GM21576 (cell line): ENCODE measurements at regions not wholly inside any gene's neighbourhood (a gene's known extent, or its start where the extent isn't known, plus 50 kb on each side); places are given as distances from the start of the nearest gene placed in this dataset.

Experiments
- ATAC-seq: cut with Tn5 transposase; IDR thresholded peaks from one replicate; pipeline ENCODE4 v1.9.1; 2021; ENCODE audit warnings: mild to moderate bottlenecking, moderate library complexity; ENCODE audit not compliant: unreplicated experiment

- ATAC-seq: no peak
Measured at GRCh38 chr14:97180304-97181200, 383.4 kb downstream of the VRK1 start.

- no peak for ATAC-seq
Measured at GRCh38 chr14:97185186-97185585, 388.0 kb downstream of the VRK1 start.

GRCh38 chr14:97187916-97188315 is 390.7 kb downstream of the VRK1 start:
- ATAC-seq: no peak

GRCh38 chr14:97196336-97196735 is 399.2 kb downstream of the VRK1 start:
- ATAC-seq: no peak

- no peak for ATAC-seq
Measured at GRCh38 chr14:97198813-97199212, 401.6 kb downstream of the VRK1 start.

GRCh38 chr14:97200245-97200644 is 403.1 kb downstream of the VRK1 start:
- no peak for ATAC-seq

- no peak for ATAC-seq
Measured at GRCh38 chr14:97206916-97207315, 409.7 kb downstream of the VRK1 start.

- ATAC-seq: no peak
Measured at GRCh38 chr14:97210202-97210601, 413.0 kb downstream of the VRK1 start.

- ATAC-seq: no peak
Measured at GRCh38 chr14:97212399-97212798, 415.2 kb downstream of the VRK1 start.

GRCh38 chr14:97213720-97214119 is 416.5 kb downstream of the VRK1 start:
- no peak for ATAC-seq

GRCh38 chr14:97215263-97215969 is 418.2 kb downstream of the VRK1 start:
- no peak for ATAC-seq

GRCh38 chr14:97217111-97217885 is 420.1 kb downstream of the VRK1 start:
- ATAC-seq: no peak

GRCh38 chr14:97218274-97218673 is 421.1 kb downstream of the VRK1 start:
- ATAC-seq: no peak

GRCh38 chr14:97218691-97219430 is 421.7 kb downstream of the VRK1 start:
- no peak for ATAC-seq

- ATAC-seq: no peak
Measured at GRCh38 chr14:97219431-97220017, 422.3 kb downstream of the VRK1 start.

- ATAC-seq: no peak
Measured at GRCh38 chr14:97221572-97222285, 424.5 kb downstream of the VRK1 start.

GRCh38 chr14:97224016-97224415 is 426.8 kb downstream of the VRK1 start:
- no peak for ATAC-seq

- no peak for ATAC-seq
Measured at GRCh38 chr14:97230051-97230450, 432.9 kb downstream of the VRK1 start.

- ATAC-seq: no peak
Measured at GRCh38 chr14:97233319-97233985, 436.3 kb downstream of the VRK1 start.
